HepG2 (cell line): ENCODE measurements at regions not wholly inside any gene's neighbourhood (a gene's known extent, or its start where the extent isn't known, plus 50 kb on each side); places are given as distances from the start of the nearest gene placed in this dataset.

ENCODE experiments used
- ZBTB10 ChIP-seq: sonication (generic); formaldehyde crosslinking; IDR thresholded peaks from 2 replicates; pipeline ENCODE4 v1.4.0; 2020; ENCODE audit warnings: missing genetic modification reagents, borderline replicate concordance
- ZNF225 ChIP-seq: sonication (generic); formaldehyde crosslinking; IDR thresholded peaks from 2 replicates; pipeline ENCODE4 v1.4.0; 2020; ENCODE audit warnings: mild to moderate bottlenecking, missing genetic modification reagents
- ZNF230 ChIP-seq: sonication (generic); formaldehyde crosslinking; IDR thresholded peaks from 2 replicates; pipeline ENCODE4 v1.4.0; 2020; ENCODE audit warnings: mild to moderate bottlenecking, missing genetic modification reagents
- TF ChIP-seq, protein P1 (sequence below): sonication (generic); formaldehyde crosslinking; IDR thresholded peaks from 2 replicates; pipeline ENCODE4 v1.4.0; 2020; ENCODE audit warnings: mild to moderate bottlenecking, missing genetic modification reagents

GRCh38 chr5:57420801-57421200 lies 61.8 kb downstream of the ACTBL2 start (continued):
- TF ChIP-seq ZBTB10 (CRISPR knock-in tag) (no peak), ZNF230 (CRISPR knock-in tag) (no peak), ZNF225 (CRISPR knock-in tag) (no peak)
- TF ChIP-seq, protein P1, sequence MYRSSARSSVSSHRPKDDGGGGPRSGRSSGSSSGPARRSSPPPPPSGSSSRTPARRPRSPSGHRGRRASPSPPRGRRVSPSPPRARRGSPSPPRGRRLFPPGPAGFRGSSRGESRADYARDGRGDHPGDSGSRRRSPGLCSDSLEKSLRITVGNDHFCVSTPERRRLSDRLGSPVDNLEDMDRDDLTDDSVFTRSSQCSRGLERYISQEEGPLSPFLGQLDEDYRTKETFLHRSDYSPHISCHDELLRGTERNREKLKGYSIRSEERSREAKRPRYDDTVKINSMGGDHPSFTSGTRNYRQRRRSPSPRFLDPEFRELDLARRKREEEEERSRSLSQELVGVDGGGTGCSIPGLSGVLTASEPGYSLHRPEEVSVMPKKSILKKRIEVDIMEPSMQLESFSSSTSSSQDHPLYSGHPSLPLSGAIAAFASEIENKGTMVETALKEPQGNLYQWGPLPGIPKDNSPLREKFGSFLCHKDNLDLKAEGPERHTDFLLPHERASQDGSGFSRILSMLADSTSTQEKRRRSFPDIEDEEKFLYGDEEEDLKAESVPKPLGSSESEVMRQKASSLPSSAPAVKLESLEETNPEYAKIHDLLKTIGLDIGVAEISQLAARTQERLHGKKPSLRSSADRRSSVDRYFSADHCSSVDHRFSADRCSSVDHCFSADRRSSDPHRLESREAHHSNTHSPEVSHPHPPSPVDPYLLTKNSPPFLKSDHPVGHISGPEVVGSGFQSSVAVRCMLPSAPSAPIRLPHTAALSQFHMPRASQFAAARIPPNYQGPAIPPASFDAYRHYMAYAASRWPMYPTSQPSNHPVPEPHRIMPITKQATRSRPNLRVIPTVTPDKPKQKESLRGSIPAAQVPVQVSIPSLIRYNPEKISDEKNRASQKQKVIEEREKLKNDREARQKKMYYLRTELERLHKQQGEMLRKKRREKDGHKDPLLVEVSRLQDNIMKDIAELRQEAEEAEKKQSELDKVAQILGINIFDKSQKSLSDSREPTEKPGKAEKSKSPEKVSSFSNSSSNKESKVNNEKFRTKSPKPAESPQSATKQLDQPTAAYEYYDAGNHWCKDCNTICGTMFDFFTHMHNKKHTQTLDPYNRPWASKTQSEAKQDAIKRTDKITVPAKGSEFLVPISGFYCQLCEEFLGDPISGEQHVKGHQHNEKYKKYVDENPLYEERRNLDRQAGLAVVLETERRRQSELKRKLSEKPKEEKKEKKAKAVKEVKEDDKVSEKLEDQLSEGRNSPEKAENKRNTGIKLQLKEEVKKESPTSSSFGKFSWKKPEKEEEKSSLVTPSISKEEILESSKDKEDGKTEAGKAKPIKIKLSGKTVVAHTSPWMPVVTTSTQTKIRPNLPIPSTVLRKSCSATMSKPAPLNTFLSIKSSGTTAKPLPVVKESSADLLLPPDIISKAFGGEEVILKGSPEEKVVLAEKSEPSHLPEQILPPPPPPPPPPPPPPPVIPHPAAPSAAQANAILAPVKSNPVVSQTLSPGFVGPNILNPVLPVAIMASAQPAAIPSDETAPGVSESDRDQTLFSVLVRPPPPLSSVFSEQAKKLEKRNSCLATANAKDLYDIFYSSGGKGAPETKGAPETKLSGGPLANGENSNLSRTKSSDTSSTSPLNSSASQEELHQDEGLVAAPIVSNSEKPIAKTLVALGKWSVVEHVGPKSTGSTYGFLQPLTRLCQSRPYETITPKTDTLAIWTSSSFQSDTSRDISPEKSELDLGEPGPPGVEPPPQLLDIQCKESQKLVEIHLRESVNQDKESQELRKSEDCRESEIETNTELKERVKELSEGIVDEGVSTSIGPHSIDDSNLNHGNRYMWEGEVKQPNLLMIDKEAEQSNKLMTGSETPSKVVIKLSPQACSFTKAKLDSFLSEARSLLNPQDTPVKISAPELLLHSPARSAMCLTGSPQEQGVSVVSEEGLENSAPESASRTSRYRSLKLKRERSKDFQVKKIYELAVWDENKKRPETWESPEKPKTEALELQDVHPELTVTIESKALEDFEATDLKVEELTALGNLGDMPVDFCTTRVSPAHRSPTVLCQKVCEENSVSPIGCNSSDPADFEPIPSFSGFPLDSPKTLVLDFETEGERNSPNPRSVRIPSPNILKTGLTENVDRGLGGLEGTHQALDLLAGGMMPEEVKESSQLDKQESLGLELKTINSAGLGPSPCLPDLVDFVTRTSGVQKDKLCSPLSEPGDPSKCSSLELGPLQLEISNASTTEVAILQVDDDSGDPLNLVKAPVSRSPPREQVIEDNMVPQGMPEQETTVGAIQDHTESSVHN (CRISPR knock-in tag), result no peak
